GM12878 (cell line): ENCODE measurements at regions not wholly inside any gene's neighbourhood (a gene's known extent, or its start where the extent isn't known, plus 50 kb on each side); places are given as distances from the start of the nearest gene placed in this dataset.

ENCODE experiments used
- ATAC-seq: fragments of 200-7000 bp; cut with Tn5 transposase; 3 replicates; pipeline ENCODE4 v1.9.1; 2020; ENCODE audit warnings: mild to moderate bottlenecking, moderate library complexity
- BruUV-seq: library from RNA; stranded (reverse); fragments of 400-500 nt; replicated peaks from 2 replicates; lab custom pipeline; 2021; lab: Mats Ljungman, UMichigan
- CTCF ChIA-PET: fragments of 300-600 bp; sonication (Branson Sonifier 250); formaldehyde crosslinking; extraction: SDS; loops from one replicate; lab custom pipeline; 2021; ENCODE audit warnings: inconsistent platforms; lab: Yijun Ruan, JAX
- POLR2A ChIA-PET: fragments of 350-600 bp; formaldehyde crosslinking; extraction: SDS; loops from one replicate; lab custom pipeline; 2021; ENCODE audit warnings: inconsistent platforms; lab: Charles Lee
- RAD21 ChIA-PET: fragments of 300-600 bp; sonication (Branson Sonifier 250); formaldehyde crosslinking; loops from one replicate; lab custom pipeline; 2023; ENCODE audit warnings: antibody characterized with exemption; ENCODE audit not compliant: unreplicated experiment; lab: Charles Lee
- SMC1A ChIA-PET: fragments of 300-600 bp; sonication (Branson Sonifier 250); formaldehyde crosslinking; loops from one replicate; lab custom pipeline; 2023; ENCODE audit not compliant: unreplicated experiment, uncharacterized antibody; lab: Charles Lee
- DNase-seq: peaks from one replicate; pipeline ENCODE4 v3.0.0-alpha.2; 2011; ENCODE audit warnings: low read depth, low spot score
- FAIRE-seq: peaks from 3 replicates; lab custom pipeline; 2011; peaks lifted over from hg19 to GRCh38; lab: Jason Lieb, UNC
- H2AFZ ChIP-seq: 2 replicates; pipeline ENCODE4 v1.6.0; 2011; ENCODE audit warnings: low read depth, low read length, control low read depth; ENCODE audit not compliant: control insufficient read depth
- H3K27ac ChIP-seq: 2 replicates; pipeline ENCODE4 v1.5.1; 2011; ENCODE audit warnings: control low read depth; ENCODE audit not compliant: control insufficient read depth, insufficient read depth
- H3K27me3 ChIP-seq, 2 experiments: replicated peaks in 1 of 2; 2 replicates each; pipeline versions ENCODE4 v1.6.0 to v1.6.1; 2011; ENCODE audit warnings: low read length in 1 of 2; ENCODE audit not compliant: control insufficient read depth in 2 of 2, insufficient read depth in 2 of 2
- H3K36me3 ChIP-seq, 2 experiments: 2 replicates each; pipeline ENCODE4 v1.5.1; 2011; ENCODE audit warnings: low read length in 1 of 2; ENCODE audit not compliant: control insufficient read depth in 2 of 2, insufficient read depth in 2 of 2
- H3K4me1 ChIP-seq: 2 replicates; pipeline ENCODE4 v1.6.1; 2011; ENCODE audit warnings: mild to moderate bottlenecking, low read length, moderate library complexity, mixed read lengths; ENCODE audit not compliant: control insufficient read depth, insufficient read depth
- H3K4me2 ChIP-seq: 2 replicates; pipeline ENCODE4 v1.6.0; 2011; ENCODE audit warnings: control low read depth; ENCODE audit not compliant: control insufficient read depth, insufficient read depth
- H3K4me3 ChIP-seq: fragments of 200-600 bp; sonication (generic); 2 replicates; pipeline ENCODE4 v1.5.1; 2016
- H3K79me2 ChIP-seq: 2 replicates; pipeline ENCODE4 v1.6.0; 2011; ENCODE audit warnings: low read length; ENCODE audit not compliant: control insufficient read depth, insufficient read depth
- H3K9ac ChIP-seq: 2 replicates; pipeline ENCODE4 v1.8.0; 2011; ENCODE audit warnings: low read length, control low read depth, mixed read lengths; ENCODE audit not compliant: control insufficient read depth, insufficient read depth
- H3K9me3 ChIP-seq: replicated peaks from 3 replicates; pipeline ENCODE4 v1.5.1; 2011; ENCODE audit warnings: mild to moderate bottlenecking, low read length; ENCODE audit not compliant: control insufficient read depth, insufficient read depth
- H4K20me1 ChIP-seq: 2 replicates; pipeline ENCODE4 v1.6.0; 2011; ENCODE audit not compliant: control insufficient read depth, insufficient read depth
- BRCA1 ChIP-seq: IDR thresholded peaks from 2 replicates; pipeline ENCODE4 v1.6.1; 2011; ENCODE audit warnings: low read depth, low read length, improper control_type of control experiment
- CBX5 ChIP-seq: sonication (generic); IDR thresholded peaks from 2 replicates; pipeline ENCODE4 v1.6.1; 2016; ENCODE audit warnings: low read depth, moderate library complexity, mild to moderate bottlenecking, inconsistent platforms
- CEBPB ChIP-seq, 2 experiments: fragments of 150-350 bp in 1 of 2; IDR thresholded peaks; 2 replicates each; pipeline ENCODE4 v1.6.1; 2012 to 2014; ENCODE audit warnings: low read depth in 2 of 2, low read length in 2 of 2, borderline replicate concordance in 1 of 2, inconsistent platforms in 1 of 2
- GATAD2B ChIP-seq: fragments of 450-650 bp; conservative IDR thresholded peaks from 2 replicates; pipeline ENCODE4 v1.6.1; 2017; ENCODE audit warnings: low read depth, mild to moderate bottlenecking, moderate library complexity
- KAT2A ChIP-seq: conservative IDR thresholded peaks from 2 replicates; pipeline ENCODE4 v1.6.1; 2011; ENCODE audit warnings: low read depth, low read length; ENCODE audit not compliant: control insufficient read depth
- REST ChIP-seq: IDR thresholded peaks from 2 replicates; pipeline ENCODE4 v1.6.1; 2012; ENCODE audit warnings: mild to moderate bottlenecking, low read depth, low read length
- SUPT20H ChIP-seq: IDR thresholded peaks from 2 replicates; pipeline ENCODE4 v1.6.1; 2011; ENCODE audit warnings: low read depth, mild to moderate bottlenecking, low read length, moderate library complexity, borderline replicate concordance; ENCODE audit not compliant: control insufficient read depth
- WGBS: methylation state at CpG from one replicate; pipeline ENCODE4 v1.1.6; 2016; ENCODE audit warnings: low lambda C conversion rate; ENCODE audit not compliant: insufficient replicate concordance, insufficient coverage; ENCODE audit errors: missing lambda C conversion rate; 5-methylcytosine and 5-hydroxymethylcytosine counted together
- in situ Hi-C: fragments of 300-500 bp; cut with MboI; formaldehyde crosslinking; loops from 9 replicates; pipeline ENCODE4 v1.14.3; 2018; ENCODE audit warnings: mixed read lengths
- intact Hi-C: fragments of 100-400 bp; cut with micrococcal nuclease; formaldehyde crosslinking; loops from one replicate; pipeline ENCODE4 v1.14.2; 2022; ENCODE audit not compliant: unreplicated experiment

GRCh38 chr3:132773071-132773619 lies 50.9 kb upstream of the NPHP3 start:
- H3K27ac ChIP-seq = no peak overlapping the region
- CTCF ChIA-PET = no interaction called here
- no peak overlapping the region for H3K9ac ChIP-seq
- DNase-seq (no peak), ATAC-seq (no peak), FAIRE-seq (no peak)
- POLR2A ChIA-PET = no interaction called here
- TF ChIP-seq GATAD2B = no peak
- H4K20me1 ChIP-seq = no peaks in the 10 kb centered on the region
- no peaks in the 10 kb centered on the region for H3K9me3 ChIP-seq
- BruUV-seq = no TSS peak
- H2AFZ ChIP-seq = no peak overlapping the region
- H3K27me3 ChIP-seq = no peaks in the 10 kb centered on the region; a peak in 1 of 4 replicates
- no peak overlapping the region for H3K4me3 ChIP-seq
- in situ Hi-C loops = no loop called here
- H3K4me2 ChIP-seq = no peak overlapping the region
- SMC1A ChIA-PET = no interaction called here
- intact Hi-C loops = no loop called here
- H3K4me1 ChIP-seq = no peaks in the 10 kb centered on the region
- H3K36me3 ChIP-seq = no peaks in the 10 kb centered on the region
- no peaks in the 10 kb centered on the region for H3K79me2 ChIP-seq
- WGBS = 9% methylated on average over 2 of the region's 2 CpGs
- RAD21 ChIA-PET = no interaction called here

- Histone ChIP-seq H3K4me2 (no peak overlapping the region), H3K9ac (no peak overlapping the region), H3K36me3 (no peaks in the 10 kb centered on the region)
- CTCF ChIA-PET = no interaction called here
- TF ChIP-seq SUPT20H (no peak), BRCA1 (no peak), CEBPB (IDR thresholded peaks at IDR 0.05; ENCODE audit: borderline replicate concordance in 1 of 2, low read depth in 2 of 2, low read length in 2 of 2) (no peak), CBX5 (no peak), REST (no peak), KAT2A (no peak)
- TF ChIP-seq, all 136 proteins: peak for 0
- ChIA-PET SMC1A (no interaction called here), RAD21 (no interaction called here), POLR2A (no interaction called here)
- no peak for DNase-seq
- Histone ChIP-seq H4K20me1 (no peaks in the 10 kb centered on the region), H3K27ac (no peak overlapping the region), H3K27me3 (no peaks in the 10 kb centered on the region; a peak in 1 of 4 replicates), H3K9me3 (no peaks in the 10 kb centered on the region), H3K4me3 (no peak overlapping the region), H3K4me1 (no peaks in the 10 kb centered on the region), H2AFZ (no peak overlapping the region), H3K79me2 (no peaks in the 10 kb centered on the region)
- FAIRE-seq = no peak
- no TSS peak for BruUV-seq
- intact Hi-C loops (no loop called here), in situ Hi-C loops (no loop called here)
- ATAC-seq = no peak
Measured at GRCh38 chr3:132772252-132772651, 50.0 kb upstream of the NPHP3 start.
